ENCODE measurements at regions not wholly inside any gene's neighbourhood (a gene's known extent, or its start where the extent isn't known, plus 50 kb on each side); places are given as distances from the start of the nearest gene placed in this dataset.

DNA sequence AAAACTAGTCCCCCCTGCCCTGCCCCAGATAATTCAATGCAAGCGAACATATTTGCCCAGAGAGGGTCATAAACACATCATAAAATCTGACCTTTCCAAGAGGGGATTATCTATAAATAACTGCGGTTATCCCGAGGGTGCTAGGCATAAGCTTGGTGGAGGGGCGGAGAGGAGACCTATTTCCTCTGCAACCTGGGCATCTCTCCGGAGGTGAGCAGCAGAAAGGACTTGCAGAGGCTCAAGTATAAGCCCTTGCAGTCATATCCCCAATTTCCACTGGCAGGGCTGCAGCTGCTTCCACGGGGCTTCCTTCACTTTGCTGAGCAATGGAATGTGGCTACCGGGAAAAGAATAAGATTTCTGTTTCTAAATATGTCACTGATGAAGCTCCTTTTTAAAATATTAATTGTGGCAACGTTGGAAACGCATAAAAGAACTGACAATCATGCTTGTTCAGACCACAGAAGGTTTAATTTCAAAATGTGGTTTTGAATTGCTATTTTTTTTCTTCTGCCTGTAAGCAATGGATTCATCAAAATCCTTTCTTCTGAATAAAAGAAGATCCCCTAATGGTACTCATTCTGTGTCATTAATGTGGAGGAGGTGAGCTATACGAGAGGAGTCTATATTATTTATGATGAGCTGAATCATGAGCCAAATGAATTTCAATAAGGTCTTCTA, 268.9 kb upstream of the ATP2B1 start:
- no peak overlapping the region for H3K4me3 ChIP-seq
- H3K27ac ChIP-seq, result no peak overlapping the region
- intact Hi-C loops (cut with DNase I; ENCODE audit: low total_unique reads), result no loop called here
- WGBS, 5 donors, result 67 to 76% (median 71%) methylated on average over 10 of the region's 10 CpGs
- no peaks in the 10 kb centered on the region for H3K27me3 ChIP-seq (replicated peaks in 1 of 7)
- H3K4me1 ChIP-seq, result peaks cover 0 to 10% (median 0%) of the 10 kb centered on the region in 6 donors
- no peaks in the 10 kb centered on the region for H3K36me3 ChIP-seq
- H3K9me3 ChIP-seq, result no peaks in the 10 kb centered on the region
- TF ChIP-seq, protein P1, sequence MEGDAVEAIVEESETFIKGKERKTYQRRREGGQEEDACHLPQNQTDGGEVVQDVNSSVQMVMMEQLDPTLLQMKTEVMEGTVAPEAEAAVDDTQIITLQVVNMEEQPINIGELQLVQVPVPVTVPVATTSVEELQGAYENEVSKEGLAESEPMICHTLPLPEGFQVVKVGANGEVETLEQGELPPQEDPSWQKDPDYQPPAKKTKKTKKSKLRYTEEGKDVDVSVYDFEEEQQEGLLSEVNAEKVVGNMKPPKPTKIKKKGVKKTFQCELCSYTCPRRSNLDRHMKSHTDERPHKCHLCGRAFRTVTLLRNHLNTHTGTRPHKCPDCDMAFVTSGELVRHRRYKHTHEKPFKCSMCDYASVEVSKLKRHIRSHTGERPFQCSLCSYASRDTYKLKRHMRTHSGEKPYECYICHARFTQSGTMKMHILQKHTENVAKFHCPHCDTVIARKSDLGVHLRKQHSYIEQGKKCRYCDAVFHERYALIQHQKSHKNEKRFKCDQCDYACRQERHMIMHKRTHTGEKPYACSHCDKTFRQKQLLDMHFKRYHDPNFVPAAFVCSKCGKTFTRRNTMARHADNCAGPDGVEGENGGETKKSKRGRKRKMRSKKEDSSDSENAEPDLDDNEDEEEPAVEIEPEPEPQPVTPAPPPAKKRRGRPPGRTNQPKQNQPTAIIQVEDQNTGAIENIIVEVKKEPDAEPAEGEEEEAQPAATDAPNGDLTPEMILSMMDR (IDR thresholded peaks at IDR 0.05 in 8 of 11, conservative IDR thresholded peaks at IDR 0.05 in 3 of 11), result no peak
- TF ChIP-seq POLR2AphosphoS5 (IDR thresholded peaks at IDR 0.05), result no peak
- no peak for TF ChIP-seq POLR2A (IDR thresholded peaks at IDR 0.05)
- DNase-seq, result no peak

- 86 to 93% (median 90%) methylated on average over 4 of the region's 4 CpGs for WGBS, 5 donors
- intact Hi-C loops (cut with DNase I; ENCODE audit: low total_unique reads), result no loop called here
- H3K27ac ChIP-seq, result no peak overlapping the region
- TF ChIP-seq POLR2AphosphoS5 (IDR thresholded peaks at IDR 0.05) (no peak), POLR2A (IDR thresholded peaks at IDR 0.05) (no peak)
- TF ChIP-seq, protein P1 (IDR thresholded peaks at IDR 0.05 in 8 of 11, conservative IDR thresholded peaks at IDR 0.05 in 3 of 11), result no peak
- H3K36me3 ChIP-seq, result no peaks in the 10 kb centered on the region
- no peaks in the 10 kb centered on the region for H3K9me3 ChIP-seq
- no peaks in the 10 kb centered on the region for H3K27me3 ChIP-seq (replicated peaks in 1 of 7)
- DNase-seq, result no peak
- H3K4me3 ChIP-seq, result no peak overlapping the region
- peaks cover 0 to 10% (median 3%) of the 10 kb centered on the region in 6 donors for H3K4me1 ChIP-seq
Observed at GRCh38 chr12:89976866-89977265, 268.2 kb upstream of the ATP2B1 start.

- no peaks in the 10 kb centered on the region for H3K9me3 ChIP-seq
- TF ChIP-seq POLR2AphosphoS5 (IDR thresholded peaks at IDR 0.05), result no peak
- no peak for TF ChIP-seq POLR2A (IDR thresholded peaks at IDR 0.05)
- TF ChIP-seq, protein P1 (IDR thresholded peaks at IDR 0.05 in 8 of 11, conservative IDR thresholded peaks at IDR 0.05 in 3 of 11), result no peak
- H3K27me3 ChIP-seq (replicated peaks in 1 of 7), result no peaks in the 10 kb centered on the region
- H3K4me3 ChIP-seq, result no peak overlapping the region
- 86 to 89% (median 88%) methylated on average over 4 of the region's 4 CpGs for WGBS, 5 donors
- H3K27ac ChIP-seq, result no peak overlapping the region
- intact Hi-C loops (cut with DNase I; ENCODE audit: low total_unique reads), result no loop called here
- peaks cover 0 to 11% (median 4%) of the 10 kb centered on the region in 6 donors for H3K4me1 ChIP-seq
- no peak for DNase-seq
- H3K36me3 ChIP-seq, result no peaks in the 10 kb centered on the region
Observed at GRCh38 chr12:89975574-89975973, 266.9 kb upstream of the ATP2B1 start.

- Histone ChIP-seq H3K27me3 (replicated peaks in 1 of 7) (no peaks in the 10 kb centered on the region), H3K27ac (peak overlapping the region in 3 of 8 donors; percentile 37 to 50 (median 45)), H3K9me3 (no peaks in the 10 kb centered on the region), H3K4me3 (no peak overlapping the region), H3K36me3 (no peaks in the 10 kb centered on the region), H3K4me1 (peaks cover 0 to 11% (median 1%) of the 10 kb centered on the region in 6 donors)
- TF ChIP-seq POLR2A (IDR thresholded peaks at IDR 0.05) (no peak), POLR2AphosphoS5 (IDR thresholded peaks at IDR 0.05) (no peak)
- TF ChIP-seq, protein P1 (IDR thresholded peaks at IDR 0.05 in 8 of 11, conservative IDR thresholded peaks at IDR 0.05 in 3 of 11), result no peak
- DNase-seq, result no peak
- intact Hi-C loops (cut with DNase I; ENCODE audit: low total_unique reads), result no loop called here
Observed at GRCh38 chr12:89971880-89972279, 263.2 kb upstream of the ATP2B1 start.

Data from spleen (tissue), 11 donors.